SK-MEL-5 (cell line): ENCODE measurements at regions not wholly inside any gene's neighbourhood (a gene's known extent, or its start where the extent isn't known, plus 50 kb on each side); places are given as distances from the start of the nearest gene placed in this dataset.

Experiments
- DNase-seq: peaks from one replicate; pipeline ENCODE4 v3.0.0-alpha.2; 2016; ENCODE audit warnings: low read depth, low spot score
- in situ Hi-C: cut with HindIII; loops from 2 replicates; pipeline ENCODE4 v1.10.0; 2016; ENCODE audit warnings: low sequenced_read_pairs, high pct_unique_total_duplicates, low pct_unique_long_range_greater_than_20kb

GRCh38 chr19:5211217-5211822 is 129.3 kb downstream of the PTPRS start:
- no peak for DNase-seq
- in situ Hi-C loops: no loop called here

GRCh38 chr19:5210556-5210955 is 130.1 kb downstream of the PTPRS start:
- DNase-seq: no peak
- in situ Hi-C loops: no loop called here

- no peak for DNase-seq
- in situ Hi-C loops: no loop called here
Observed at GRCh38 chr19:5207806-5208205, 132.8 kb downstream of the PTPRS start.

GRCh38 chr19:5206751-5207075 is 133.9 kb downstream of the PTPRS start:
- in situ Hi-C loops: no loop called here
- no peak for DNase-seq

GRCh38 chr19:5205937-5206750 is 134.5 kb downstream of the PTPRS start:
- in situ Hi-C loops: no loop called here
- no peak for DNase-seq

GRCh38 chr19:5205381-5205780 is 135.2 kb downstream of the PTPRS start:
- in situ Hi-C loops: no loop called here
- no peak for DNase-seq

GRCh38 chr19:5204212-5204611 is 136.4 kb downstream of the PTPRS start:
- in situ Hi-C loops: no loop called here
- no peak for DNase-seq
